ENCODE measurements at regions not wholly inside any gene's neighbourhood (a gene's known extent, or its start where the extent isn't known, plus 50 kb on each side); places are given as distances from the start of the nearest gene placed in this dataset.
"Not testable (repeated sequence)": the region's sequence is repeated elsewhere in the genome, so short reads cannot be mapped to it uniquely, and the experiment has no call there.

- TF ChIP-seq, protein P1, sequence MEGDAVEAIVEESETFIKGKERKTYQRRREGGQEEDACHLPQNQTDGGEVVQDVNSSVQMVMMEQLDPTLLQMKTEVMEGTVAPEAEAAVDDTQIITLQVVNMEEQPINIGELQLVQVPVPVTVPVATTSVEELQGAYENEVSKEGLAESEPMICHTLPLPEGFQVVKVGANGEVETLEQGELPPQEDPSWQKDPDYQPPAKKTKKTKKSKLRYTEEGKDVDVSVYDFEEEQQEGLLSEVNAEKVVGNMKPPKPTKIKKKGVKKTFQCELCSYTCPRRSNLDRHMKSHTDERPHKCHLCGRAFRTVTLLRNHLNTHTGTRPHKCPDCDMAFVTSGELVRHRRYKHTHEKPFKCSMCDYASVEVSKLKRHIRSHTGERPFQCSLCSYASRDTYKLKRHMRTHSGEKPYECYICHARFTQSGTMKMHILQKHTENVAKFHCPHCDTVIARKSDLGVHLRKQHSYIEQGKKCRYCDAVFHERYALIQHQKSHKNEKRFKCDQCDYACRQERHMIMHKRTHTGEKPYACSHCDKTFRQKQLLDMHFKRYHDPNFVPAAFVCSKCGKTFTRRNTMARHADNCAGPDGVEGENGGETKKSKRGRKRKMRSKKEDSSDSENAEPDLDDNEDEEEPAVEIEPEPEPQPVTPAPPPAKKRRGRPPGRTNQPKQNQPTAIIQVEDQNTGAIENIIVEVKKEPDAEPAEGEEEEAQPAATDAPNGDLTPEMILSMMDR (IDR thresholded peaks at IDR 0.05), result not testable (repeated sequence)
- TF ChIP-seq EP300, POLR2A, POLR2AphosphoS5 (IDR thresholded peaks at IDR 0.05): not testable (repeated sequence)
Observed at GRCh38 chr16:32085438-32086141, 167.5 kb upstream of the TP53TG3D start.
